NCI-H2196 (cell line): ENCODE measurements at regions not wholly inside any gene's neighbourhood (a gene's known extent, or its start where the extent isn't known, plus 50 kb on each side); places are given as distances from the start of the nearest gene placed in this dataset.

ENCODE experiments used
- DNase-seq: peaks from one replicate; lab custom pipeline; 2025; ENCODE audit not compliant: unreplicated experiment; lab: John Stamatoyannopoulos, UW

GRCh38 chr13:65901723-65902122 is 1328.4 kb downstream of the PCDH9 start:
- no peak for DNase-seq

- DNase-seq = no peak
Measured at GRCh38 chr13:65894049-65894448, 1336.1 kb downstream of the PCDH9 start.

GRCh38 chr13:65892859-65893258 is 1337.3 kb downstream of the PCDH9 start:
- DNase-seq = no peak

- no peak for DNase-seq
Measured at GRCh38 chr13:65889368-65889767, 1340.8 kb downstream of the PCDH9 start.

GRCh38 chr13:65882810-65883209 is 1347.3 kb downstream of the PCDH9 start:
- no peak for DNase-seq

- DNase-seq = no peak
Measured at GRCh38 chr13:65881561-65882155, 1348.5 kb downstream of the PCDH9 start.

- no peak for DNase-seq
Measured at GRCh38 chr13:65875031-65875430, 1355.1 kb downstream of the PCDH9 start.

GRCh38 chr13:65872448-65872847 is 1357.7 kb downstream of the PCDH9 start:
- no peak for DNase-seq

GRCh38 chr13:65868884-65869283 is 1361.3 kb downstream of the PCDH9 start:
- no peak for DNase-seq

GRCh38 chr13:65868099-65868498 is 1362.0 kb downstream of the PCDH9 start:
- no peak for DNase-seq

- DNase-seq = no peak
Measured at GRCh38 chr13:65866138-65866537, 1364.0 kb downstream of the PCDH9 start.

- DNase-seq = no peak
Measured at GRCh38 chr13:65865206-65865605, 1364.9 kb downstream of the PCDH9 start.

GRCh38 chr13:65864039-65864438 is 1366.1 kb downstream of the PCDH9 start:
- DNase-seq = no peak

GRCh38 chr13:65860306-65860705 is 1369.8 kb downstream of the PCDH9 start:
- no peak for DNase-seq

- no peak for DNase-seq
Measured at GRCh38 chr13:65857942-65858565, 1372.1 kb downstream of the PCDH9 start.

GRCh38 chr13:65856431-65856830 is 1373.7 kb downstream of the PCDH9 start:
- DNase-seq = no peak

GRCh38 chr13:65855242-65855805 is 1374.8 kb downstream of the PCDH9 start:
- no peak for DNase-seq

- DNase-seq = no peak
Measured at GRCh38 chr13:65854431-65854830, 1375.7 kb downstream of the PCDH9 start.

- no peak for DNase-seq
Measured at GRCh38 chr13:65844266-65844841, 1385.8 kb downstream of the PCDH9 start.

GRCh38 chr13:65843314-65843731 is 1386.8 kb downstream of the PCDH9 start:
- no peak for DNase-seq

GRCh38 chr13:65841156-65841555 is 1389.0 kb downstream of the PCDH9 start:
- no peak for DNase-seq

GRCh38 chr13:65836066-65836465 is 1394.1 kb downstream of the PCDH9 start:
- no peak for DNase-seq
